ENCODE measurements at regions not wholly inside any gene's neighbourhood (a gene's known extent, or its start where the extent isn't known, plus 50 kb on each side); places are given as distances from the start of the nearest gene placed in this dataset.

DNA sequence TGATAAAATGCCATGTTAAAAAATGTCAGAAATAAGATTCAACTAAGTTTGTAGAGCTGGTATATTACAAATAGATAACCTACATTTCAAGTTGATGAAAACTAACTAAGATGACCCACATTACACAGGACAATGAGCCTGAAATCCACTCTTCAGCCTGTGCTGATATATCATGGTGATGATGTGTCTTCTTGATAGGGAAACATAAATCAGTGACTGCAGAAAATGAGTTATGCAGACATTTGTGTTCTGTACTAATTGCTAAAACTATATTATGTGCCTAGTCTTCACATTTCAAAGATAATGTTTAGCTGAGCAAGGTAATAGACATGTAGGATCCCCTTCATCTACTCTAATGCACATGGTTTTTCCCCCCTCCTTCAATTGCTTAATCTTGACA is 331.6 kb upstream of the F9 start:
- TF ChIP-seq, protein P1, sequence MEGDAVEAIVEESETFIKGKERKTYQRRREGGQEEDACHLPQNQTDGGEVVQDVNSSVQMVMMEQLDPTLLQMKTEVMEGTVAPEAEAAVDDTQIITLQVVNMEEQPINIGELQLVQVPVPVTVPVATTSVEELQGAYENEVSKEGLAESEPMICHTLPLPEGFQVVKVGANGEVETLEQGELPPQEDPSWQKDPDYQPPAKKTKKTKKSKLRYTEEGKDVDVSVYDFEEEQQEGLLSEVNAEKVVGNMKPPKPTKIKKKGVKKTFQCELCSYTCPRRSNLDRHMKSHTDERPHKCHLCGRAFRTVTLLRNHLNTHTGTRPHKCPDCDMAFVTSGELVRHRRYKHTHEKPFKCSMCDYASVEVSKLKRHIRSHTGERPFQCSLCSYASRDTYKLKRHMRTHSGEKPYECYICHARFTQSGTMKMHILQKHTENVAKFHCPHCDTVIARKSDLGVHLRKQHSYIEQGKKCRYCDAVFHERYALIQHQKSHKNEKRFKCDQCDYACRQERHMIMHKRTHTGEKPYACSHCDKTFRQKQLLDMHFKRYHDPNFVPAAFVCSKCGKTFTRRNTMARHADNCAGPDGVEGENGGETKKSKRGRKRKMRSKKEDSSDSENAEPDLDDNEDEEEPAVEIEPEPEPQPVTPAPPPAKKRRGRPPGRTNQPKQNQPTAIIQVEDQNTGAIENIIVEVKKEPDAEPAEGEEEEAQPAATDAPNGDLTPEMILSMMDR (IDR thresholded peaks at IDR 0.05; ENCODE audit: low read depth, low read length): no peak
- Histone ChIP-seq H3K4me3 (ENCODE audit: low read depth, low read length) (no peak overlapping the region), H3K9me3 (no peaks in the 10 kb centered on the region), H3K4me1 (no peaks in the 10 kb centered on the region), H3K36me3 (no peaks in the 10 kb centered on the region), H3K27me3 (peaks cover 4% of the 10 kb centered on the region)
- no peak for DNase-seq

DNA sequence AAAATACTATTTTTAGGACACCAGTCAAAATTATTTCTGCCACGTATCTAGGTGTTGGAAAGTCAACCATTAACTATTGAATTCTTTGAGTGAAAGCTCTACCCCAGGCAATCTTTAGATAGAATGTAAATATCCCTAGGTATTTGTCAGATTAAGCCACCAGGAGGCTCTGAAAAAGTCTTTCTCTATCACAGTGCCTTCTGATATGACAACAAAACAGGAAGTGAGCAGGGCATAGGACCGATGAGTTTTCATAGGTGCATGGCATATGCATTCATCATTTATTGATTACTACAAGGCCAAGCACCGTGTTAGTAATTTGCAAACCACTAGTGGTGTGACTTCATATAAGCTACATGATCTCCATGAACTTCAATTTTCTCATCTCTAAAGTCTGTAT is 333.6 kb upstream of the F9 start:
- Histone ChIP-seq H3K4me1 (no peaks in the 10 kb centered on the region), H3K4me3 (ENCODE audit: low read depth, low read length) (no peak overlapping the region), H3K9me3 (no peaks in the 10 kb centered on the region), H3K27me3 (no peaks in the 10 kb centered on the region), H3K36me3 (no peaks in the 10 kb centered on the region)
- TF ChIP-seq, protein P1 (IDR thresholded peaks at IDR 0.05; ENCODE audit: low read depth, low read length): no peak
- no peak for DNase-seq

DNA sequence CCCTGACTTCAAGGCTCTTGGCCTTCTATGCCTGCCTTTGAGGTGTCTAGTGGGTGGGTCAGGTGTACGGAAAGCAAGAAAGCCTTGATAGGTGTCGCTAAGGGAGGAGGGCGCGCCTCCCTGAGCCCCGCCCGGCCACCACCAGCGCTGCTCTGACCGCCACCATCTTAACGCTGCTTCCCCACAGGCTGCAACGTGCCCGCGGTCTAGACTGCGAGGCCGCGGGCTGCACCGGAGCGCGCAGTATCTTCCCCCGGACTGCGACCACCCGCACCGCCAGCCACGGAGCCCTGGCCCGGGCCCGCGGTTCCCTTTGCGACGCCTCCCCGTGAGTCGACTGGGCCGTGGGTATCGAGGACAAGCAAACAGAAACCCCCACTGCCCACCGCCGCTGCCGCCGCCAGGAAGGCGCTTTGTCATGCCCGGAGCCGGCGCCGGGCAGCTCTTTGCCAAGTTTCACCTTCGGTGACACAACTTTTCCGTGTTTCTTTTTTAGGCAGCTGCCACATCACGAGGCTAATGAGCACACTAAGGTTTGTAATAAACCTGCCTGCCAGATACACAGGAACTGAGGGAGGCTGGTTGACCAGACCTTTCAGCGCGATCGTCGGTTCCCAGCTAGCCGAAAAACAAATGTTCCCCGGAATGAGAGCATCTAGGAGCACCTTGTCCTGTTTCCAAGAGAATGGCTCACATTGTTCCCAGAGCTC is 335.8 kb upstream of the F9 start:
- Histone ChIP-seq H3K4me3 (ENCODE audit: low read depth, low read length) (no peak overlapping the region), H3K9me3 (no peaks in the 10 kb centered on the region), H3K36me3 (no peaks in the 10 kb centered on the region), H3K4me1 (no peaks in the 10 kb centered on the region), H3K27me3 (no peaks in the 10 kb centered on the region)
- TF ChIP-seq, protein P1 (IDR thresholded peaks at IDR 0.05; ENCODE audit: low read depth, low read length): no peak
- no peak for DNase-seq

DNA sequence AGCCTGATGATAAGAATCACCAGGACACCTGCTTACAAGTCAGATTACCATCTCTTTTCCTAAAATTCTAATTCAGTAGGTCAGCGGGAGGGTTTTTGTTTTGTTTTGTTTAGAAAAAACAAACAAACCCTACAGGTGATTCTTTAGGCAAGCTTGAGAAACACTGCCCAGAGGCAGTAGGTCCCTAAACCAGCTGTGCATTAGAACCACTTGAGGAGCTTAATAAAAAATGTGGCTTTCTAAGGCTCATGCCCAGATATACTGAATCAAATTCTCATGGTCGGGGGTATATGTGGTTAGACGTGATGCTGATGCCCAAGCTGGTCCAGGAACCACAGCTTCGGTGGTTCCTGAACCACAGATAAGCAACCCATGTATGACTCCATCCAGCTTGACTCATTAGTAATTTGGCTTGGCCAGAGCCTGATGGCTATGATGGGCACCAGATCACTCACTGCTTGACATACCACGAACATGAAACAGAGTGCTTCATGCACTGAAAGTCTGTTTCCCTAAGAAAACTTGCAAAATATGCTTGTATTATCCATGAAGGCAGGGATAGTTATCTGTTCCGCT is 338.1 kb upstream of the F9 start:
- Histone ChIP-seq H3K4me1 (no peaks in the 10 kb centered on the region), H3K9me3 (no peaks in the 10 kb centered on the region), H3K4me3 (ENCODE audit: low read depth, low read length) (no peak overlapping the region), H3K27me3 (no peaks in the 10 kb centered on the region), H3K36me3 (no peaks in the 10 kb centered on the region)
- TF ChIP-seq, protein P1 (IDR thresholded peaks at IDR 0.05; ENCODE audit: low read depth, low read length): no peak
- no peak for DNase-seq

DNA sequence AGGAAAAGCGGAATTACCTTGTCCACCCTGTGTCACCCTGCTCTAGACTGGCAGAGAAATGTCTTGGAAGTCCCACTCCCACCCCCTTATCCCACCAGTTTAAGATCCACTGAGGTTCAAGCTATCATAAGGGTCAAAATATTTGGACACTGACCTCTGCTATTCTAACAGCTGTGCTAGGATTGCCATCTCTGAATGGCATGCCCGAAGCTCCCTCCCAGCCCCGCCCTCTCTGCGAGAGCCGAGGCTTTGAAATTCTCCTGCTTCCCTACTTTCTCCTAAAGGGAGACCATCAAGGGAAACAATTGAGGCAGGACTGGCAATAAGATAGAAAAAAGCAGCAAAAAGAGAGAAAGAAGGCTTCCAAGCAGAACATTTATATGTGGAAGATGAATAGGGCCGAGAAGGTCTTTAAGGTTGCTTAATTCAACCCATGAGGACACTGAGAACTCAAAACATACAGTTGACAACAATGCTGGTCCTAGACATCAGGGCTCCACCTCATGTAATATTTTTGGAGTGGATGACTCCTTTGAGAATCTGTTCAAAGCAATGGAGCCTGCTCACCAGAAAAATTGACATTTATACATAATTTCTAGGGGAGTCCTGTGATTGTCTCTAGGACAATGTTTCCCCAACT is 338.7 kb upstream of the F9 start:
- DNase-seq: no peak
- Histone ChIP-seq H3K36me3 (no peaks in the 10 kb centered on the region), H3K27me3 (no peaks in the 10 kb centered on the region), H3K9me3 (no peaks in the 10 kb centered on the region), H3K4me3 (ENCODE audit: low read depth, low read length) (no peak overlapping the region), H3K4me1 (no peaks in the 10 kb centered on the region)
- TF ChIP-seq, protein P1 (IDR thresholded peaks at IDR 0.05; ENCODE audit: low read depth, low read length): no peak

DNA sequence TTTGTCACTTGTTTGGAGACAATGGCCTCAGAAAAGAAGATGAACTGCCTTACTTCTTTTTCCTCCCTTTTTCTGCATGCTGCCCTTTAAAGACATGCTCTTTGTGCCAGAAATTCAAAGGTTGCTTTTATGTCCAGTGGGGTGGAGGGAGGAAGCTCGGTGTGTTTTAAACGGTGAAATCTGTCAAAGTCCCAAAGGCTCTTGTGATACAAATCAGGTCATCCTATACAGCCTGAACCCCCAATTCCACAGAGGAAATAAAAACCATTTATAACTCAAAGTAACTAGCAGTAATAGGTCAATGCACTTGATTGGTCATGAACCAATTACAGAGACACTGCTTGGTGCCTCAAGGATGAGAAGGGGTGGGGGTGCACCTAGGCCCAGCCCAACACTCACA is 339.3 kb upstream of the F9 start:
- no peak for DNase-seq
- no peak overlapping the region for H3K4me3 ChIP-seq (ENCODE audit: low read depth, low read length)
- TF ChIP-seq, protein P1 (IDR thresholded peaks at IDR 0.05; ENCODE audit: low read depth, low read length): no peak
- H3K27me3 ChIP-seq: no peaks in the 10 kb centered on the region
- no peaks in the 10 kb centered on the region for H3K9me3 ChIP-seq
- H3K4me1 ChIP-seq: no peaks in the 10 kb centered on the region
- no peaks in the 10 kb centered on the region for H3K36me3 ChIP-seq

Data from BE2C (cell line).